NOMO-1 treated with dmso at 0.1 percent for 144 hours (cell line): ENCODE measurements at regions not wholly inside any gene's neighbourhood (a gene's known extent, or its start where the extent isn't known, plus 50 kb on each side); places are given as distances from the start of the nearest gene placed in this dataset.
"Not testable (repeated sequence)": the region's sequence is repeated elsewhere in the genome, so short reads cannot be mapped to it uniquely, and the experiment has no call there.

Source experiments
- DNase-seq: peaks from one replicate; lab custom pipeline; 2025; ENCODE audit not compliant: unreplicated experiment; lab: John Stamatoyannopoulos, UW

- DNase-seq, result no peak
These were observed 93.9 kb upstream of the C1QTNF7 start for GRCh38 chr4:15333692-15334633.

GRCh38 chr4:15336410-15337167, 91.2 kb upstream of the C1QTNF7 start:
- no peak for DNase-seq

GRCh38 chr4:15337168-15337657, 90.6 kb upstream of the C1QTNF7 start:
- DNase-seq, result not testable (repeated sequence)

GRCh38 chr4:15339737-15340136, 88.1 kb upstream of the C1QTNF7 start:
- DNase-seq, result no peak

GRCh38 chr4:15340332-15340731, 87.5 kb upstream of the C1QTNF7 start:
- no peak for DNase-seq

- no peak for DNase-seq
These were observed 86.7 kb upstream of the C1QTNF7 start for GRCh38 chr4:15340902-15341732.

GRCh38 chr4:15341733-15342300, 86.0 kb upstream of the C1QTNF7 start:
- no peak for DNase-seq

GRCh38 chr4:15343000-15343399, 84.8 kb upstream of the C1QTNF7 start:
- DNase-seq, result no peak

GRCh38 chr4:15343581-15343980, 84.3 kb upstream of the C1QTNF7 start:
- no peak for DNase-seq

- no peak for DNase-seq
These were observed 83.8 kb upstream of the C1QTNF7 start for GRCh38 chr4:15344041-15344440.

GRCh38 chr4:15345134-15345533, 82.7 kb upstream of the C1QTNF7 start:
- no peak for DNase-seq

GRCh38 chr4:15348236-15348635, 79.6 kb upstream of the C1QTNF7 start:
- DNase-seq, result no peak

GRCh38 chr4:15348695-15349094, 79.1 kb upstream of the C1QTNF7 start:
- DNase-seq, result no peak

GRCh38 chr4:15349531-15349935, 78.3 kb upstream of the C1QTNF7 start:
- peak; percentile 14 for DNase-seq

GRCh38 chr4:15349965-15350364, 77.9 kb upstream of the C1QTNF7 start:
- DNase-seq, result no peak

- DNase-seq, result no peak
These were observed 75.3 kb upstream of the C1QTNF7 start for GRCh38 chr4:15352524-15352923.

- DNase-seq, result no peak
These were observed 74.6 kb upstream of the C1QTNF7 start for GRCh38 chr4:15353207-15353606.

GRCh38 chr4:15354371-15355297, 73.2 kb upstream of the C1QTNF7 start:
- DNase-seq, result no peak

- DNase-seq, result no peak
These were observed 66.3 kb upstream of the C1QTNF7 start for GRCh38 chr4:15361529-15361928.

GRCh38 chr4:15362541-15362940, 65.3 kb upstream of the C1QTNF7 start:
- DNase-seq, result no peak
